ENCODE measurements at regions not wholly inside any gene's neighbourhood (a gene's known extent, or its start where the extent isn't known, plus 50 kb on each side); places are given as distances from the start of the nearest gene placed in this dataset.

DNA sequence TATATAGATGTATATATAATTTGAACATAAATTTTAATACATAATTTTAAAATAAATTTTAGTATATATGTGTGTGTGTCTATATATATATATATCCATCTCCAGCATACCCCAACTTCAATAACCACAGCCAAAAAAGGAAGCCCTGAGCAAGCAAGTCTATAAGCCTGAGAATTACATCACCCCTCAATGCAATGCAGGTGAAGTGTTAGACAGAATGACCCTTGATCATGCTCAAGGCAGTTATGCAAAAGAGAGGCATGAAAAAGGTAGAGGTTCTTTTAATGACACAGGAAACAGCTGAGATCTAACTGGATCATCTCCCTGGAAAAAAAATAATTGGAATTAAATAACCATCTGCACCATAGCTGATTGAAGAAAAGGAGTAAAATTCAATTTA lies 557.9 kb upstream of the ANO5 start:
- DNase-seq (ENCODE audit: low spot score) (no peak), ATAC-seq (ENCODE audit: insufficient number of reproducible peaks, low FRiP score, low read depth) (no peak)
- TF ChIP-seq, protein P1, sequence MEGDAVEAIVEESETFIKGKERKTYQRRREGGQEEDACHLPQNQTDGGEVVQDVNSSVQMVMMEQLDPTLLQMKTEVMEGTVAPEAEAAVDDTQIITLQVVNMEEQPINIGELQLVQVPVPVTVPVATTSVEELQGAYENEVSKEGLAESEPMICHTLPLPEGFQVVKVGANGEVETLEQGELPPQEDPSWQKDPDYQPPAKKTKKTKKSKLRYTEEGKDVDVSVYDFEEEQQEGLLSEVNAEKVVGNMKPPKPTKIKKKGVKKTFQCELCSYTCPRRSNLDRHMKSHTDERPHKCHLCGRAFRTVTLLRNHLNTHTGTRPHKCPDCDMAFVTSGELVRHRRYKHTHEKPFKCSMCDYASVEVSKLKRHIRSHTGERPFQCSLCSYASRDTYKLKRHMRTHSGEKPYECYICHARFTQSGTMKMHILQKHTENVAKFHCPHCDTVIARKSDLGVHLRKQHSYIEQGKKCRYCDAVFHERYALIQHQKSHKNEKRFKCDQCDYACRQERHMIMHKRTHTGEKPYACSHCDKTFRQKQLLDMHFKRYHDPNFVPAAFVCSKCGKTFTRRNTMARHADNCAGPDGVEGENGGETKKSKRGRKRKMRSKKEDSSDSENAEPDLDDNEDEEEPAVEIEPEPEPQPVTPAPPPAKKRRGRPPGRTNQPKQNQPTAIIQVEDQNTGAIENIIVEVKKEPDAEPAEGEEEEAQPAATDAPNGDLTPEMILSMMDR (IDR thresholded peaks at IDR 0.05) = no peak
- Histone ChIP-seq H3K4me3 (no peak overlapping the region), H3K27me3 (replicated peaks; ENCODE audit: insufficient read depth) (no peaks in the 10 kb centered on the region), H3K9me3 (no peaks in the 10 kb centered on the region), H3K27ac (no peak overlapping the region), H3K4me1 (ENCODE audit: control insufficient read depth in 1 of 2, low read depth in 2 of 2) (no peaks in the 10 kb centered on the region), H3K36me3 (no peaks in the 10 kb centered on the region)

GRCh38 chr11:21635394-21636145 lies 557.3 kb upstream of the ANO5 start:
- Histone ChIP-seq H3K9me3 (no peaks in the 10 kb centered on the region), H3K4me3 (no peak overlapping the region), H3K36me3 (no peaks in the 10 kb centered on the region), H3K27me3 (replicated peaks; ENCODE audit: insufficient read depth) (no peaks in the 10 kb centered on the region), H3K4me1 (ENCODE audit: control insufficient read depth in 1 of 2, low read depth in 2 of 2) (no peaks in the 10 kb centered on the region), H3K27ac (no peak overlapping the region)
- ATAC-seq (ENCODE audit: insufficient number of reproducible peaks, low FRiP score, low read depth) = no peak
- DNase-seq (ENCODE audit: low spot score) = no peak
- TF ChIP-seq, protein P1 (IDR thresholded peaks at IDR 0.05) = no peak

GRCh38 chr11:21636561-21636960 lies 556.3 kb upstream of the ANO5 start:
- Histone ChIP-seq H3K36me3 (no peaks in the 10 kb centered on the region), H3K27me3 (replicated peaks; ENCODE audit: insufficient read depth) (no peaks in the 10 kb centered on the region), H3K4me3 (no peak overlapping the region), H3K9me3 (no peaks in the 10 kb centered on the region), H3K27ac (no peak overlapping the region), H3K4me1 (ENCODE audit: control insufficient read depth in 1 of 2, low read depth in 2 of 2) (no peaks in the 10 kb centered on the region)
- DNase-seq (ENCODE audit: low spot score) = no peak
- TF ChIP-seq, protein P1 (IDR thresholded peaks at IDR 0.05) = no peak
- no peak for ATAC-seq (ENCODE audit: insufficient number of reproducible peaks, low FRiP score, low read depth)

- Histone ChIP-seq H3K4me1 (ENCODE audit: control insufficient read depth in 1 of 2, low read depth in 2 of 2) (no peaks in the 10 kb centered on the region), H3K27me3 (replicated peaks; ENCODE audit: insufficient read depth) (no peaks in the 10 kb centered on the region), H3K36me3 (no peaks in the 10 kb centered on the region), H3K9me3 (no peaks in the 10 kb centered on the region), H3K27ac (no peak overlapping the region), H3K4me3 (no peak overlapping the region)
- TF ChIP-seq, protein P1 (IDR thresholded peaks at IDR 0.05) = no peak
- no peak for DNase-seq (ENCODE audit: low spot score)
- no peak for ATAC-seq (ENCODE audit: insufficient number of reproducible peaks, low FRiP score, low read depth)
Observed at GRCh38 chr11:21640491-21640890, 552.4 kb upstream of the ANO5 start.

DNA sequence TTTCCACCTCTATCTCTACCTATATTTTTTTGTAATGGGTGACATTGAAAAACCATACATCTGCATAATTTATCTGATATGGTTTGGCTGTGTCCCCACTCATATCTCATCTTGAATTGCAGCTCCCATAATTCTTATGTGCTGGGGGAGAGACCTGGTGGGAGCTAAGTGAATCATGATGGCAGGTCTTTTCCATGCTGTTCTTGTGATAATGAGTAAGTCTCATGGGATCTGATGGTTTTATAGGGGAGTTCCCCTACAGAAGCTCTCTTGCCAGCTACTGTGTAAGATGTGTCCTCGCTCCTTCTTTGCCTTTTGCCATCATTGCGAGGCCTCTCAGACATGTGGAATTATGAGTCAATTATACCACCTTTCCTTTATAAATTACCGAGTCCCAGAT lies 551.0 kb upstream of the ANO5 start:
- no peaks in the 10 kb centered on the region for H3K4me1 ChIP-seq (ENCODE audit: control insufficient read depth in 1 of 2, low read depth in 2 of 2)
- H3K27me3 ChIP-seq (replicated peaks; ENCODE audit: insufficient read depth) = no peaks in the 10 kb centered on the region
- no peaks in the 10 kb centered on the region for H3K9me3 ChIP-seq
- TF ChIP-seq, protein P1 (IDR thresholded peaks at IDR 0.05) = no peak
- DNase-seq (ENCODE audit: low spot score) (no peak), ATAC-seq (ENCODE audit: insufficient number of reproducible peaks, low FRiP score, low read depth) (no peak)
- no peak overlapping the region for H3K27ac ChIP-seq
- no peak overlapping the region for H3K4me3 ChIP-seq
- no peaks in the 10 kb centered on the region for H3K36me3 ChIP-seq

Data from thoracic aorta (tissue), 2 donors.